Mammary epithelial cell (primary cell): ENCODE measurements at regions not wholly inside any gene's neighbourhood (a gene's known extent, or its start where the extent isn't known, plus 50 kb on each side); places are given as distances from the start of the nearest gene placed in this dataset.

Experiments
- CTCF ChIP-seq, 2 donors: IDR thresholded peaks in 1 of 2; conservative IDR thresholded peaks in 1 of 2; 2 replicates each; pipeline ENCODE4 v1.5.1; 2011 to 2012; ENCODE audit warnings: inconsistent platforms in 2 of 2, low read length in 2 of 2, mild to moderate bottlenecking in 2 of 2, control low read depth in 1 of 2, low read depth in 1 of 2; ENCODE audit not compliant: insufficient read depth in 1 of 2; ENCODE audit errors: extremely low read depth in 1 of 2
- EZH2 ChIP-seq: IDR thresholded peaks from 2 replicates; pipeline ENCODE4 v1.6.1; 2012; ENCODE audit warnings: low read length, inconsistent platforms, borderline replicate concordance

GRCh38 chr20:56954797-56955196, 311.6 kb downstream of the BMP7 start:
- TF ChIP-seq CTCF (conservative IDR thresholded peaks at IDR 0.05 in 1 of 2, IDR thresholded peaks at IDR 0.05 in 1 of 2; ENCODE audit: extremely low read depth in 1 of 2, insufficient read depth in 1 of 2, low read depth in 1 of 2, low read length in 2 of 2) (no peak), EZH2 (no peak)
